ENCODE measurements at regions not wholly inside any gene's neighbourhood (a gene's known extent, or its start where the extent isn't known, plus 50 kb on each side); places are given as distances from the start of the nearest gene placed in this dataset.
A peak's percentile ranks its signal among the peaks of the same experiment; 100 is the strongest.

DNA sequence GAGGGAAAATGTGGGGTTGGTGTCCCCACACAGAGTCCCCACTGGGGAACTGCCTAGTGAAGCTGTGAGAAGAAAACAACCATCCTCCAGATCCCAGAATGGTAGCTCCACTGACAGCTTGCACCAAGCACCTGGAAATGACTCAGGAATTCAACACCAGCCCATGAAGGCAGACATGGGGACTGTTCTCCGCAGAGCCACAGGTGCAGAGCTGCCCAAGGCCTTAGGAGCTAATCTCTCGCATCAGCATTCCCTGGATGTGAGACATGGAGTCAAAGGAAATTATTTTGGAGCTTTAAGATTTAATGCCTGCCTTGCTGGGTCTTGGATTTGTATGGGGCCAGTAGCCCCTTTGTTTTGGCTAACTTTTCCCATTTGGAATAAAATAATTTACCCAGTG is 367.9 kb downstream of the FAM133A start:
- DNase-seq (ENCODE audit: low spot score) = no peak

DNA sequence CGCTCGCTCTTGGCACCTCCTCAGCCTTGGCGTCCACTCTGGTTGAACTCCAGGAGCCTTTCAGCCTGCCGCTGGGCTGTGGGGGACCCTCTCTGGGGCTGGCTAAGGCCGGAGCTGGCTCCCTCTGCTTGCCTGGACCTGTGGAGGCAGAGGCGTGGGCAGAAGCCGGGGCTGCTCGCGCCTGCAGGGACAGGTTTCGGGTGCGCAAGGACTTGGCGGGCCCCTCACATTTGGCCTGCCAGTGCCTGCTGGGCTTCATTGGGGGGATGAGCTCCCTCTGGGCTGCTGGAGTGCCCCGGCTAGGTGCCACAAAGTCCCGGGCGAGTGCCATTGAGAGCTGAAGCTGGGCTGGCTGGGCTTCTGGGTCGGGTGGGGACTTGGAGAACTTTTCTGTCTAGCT is 371.7 kb downstream of the FAM133A start:
- no peak for DNase-seq (ENCODE audit: low spot score)

DNA sequence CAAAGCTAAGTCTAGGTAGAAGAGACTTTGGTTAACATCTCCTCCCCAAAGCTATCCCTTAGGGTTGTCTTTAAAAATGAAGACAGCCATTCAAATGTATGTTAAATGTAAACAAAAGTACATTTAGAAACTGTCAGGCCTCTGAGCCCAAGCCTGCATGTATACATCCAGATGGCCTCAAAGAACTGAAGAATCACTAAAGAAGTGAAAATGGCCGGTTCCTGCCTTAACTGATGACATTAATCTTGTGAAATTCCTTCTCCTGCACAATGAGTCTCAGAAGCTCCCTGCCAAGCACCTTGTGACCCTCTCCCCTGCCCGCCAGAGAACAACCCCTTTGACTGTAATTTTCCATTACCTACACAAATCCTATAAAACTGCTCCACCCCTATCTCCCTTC is 377.9 kb downstream of the FAM133A start:
- no peak for DNase-seq (ENCODE audit: low spot score)

DNA sequence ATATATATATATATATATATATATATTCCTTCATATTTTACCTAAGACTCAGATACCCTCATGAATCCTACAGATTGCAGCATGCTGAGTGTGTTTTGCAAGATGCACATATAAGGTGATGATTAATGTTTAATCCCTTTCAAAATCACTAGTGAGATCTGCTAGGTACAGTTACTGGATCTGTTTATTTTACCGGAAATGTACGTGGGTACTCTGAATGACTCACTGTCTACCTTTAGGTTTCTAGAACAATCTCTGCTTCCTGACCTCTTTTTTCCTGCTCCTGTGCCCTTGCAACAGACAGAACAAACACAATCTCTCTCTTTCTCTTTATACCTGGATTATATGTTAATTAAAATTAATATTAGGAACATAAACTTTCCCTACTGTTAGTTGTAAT is 379.6 kb downstream of the FAM133A start:
- DNase-seq (ENCODE audit: low spot score) = no peak

- no peak for DNase-seq (ENCODE audit: low spot score)
Measured at GRCh38 chrX:94057385-94057784, 383.4 kb downstream of the FAM133A start.

GRCh38 chrX:94058728-94059382 is 384.8 kb downstream of the FAM133A start:
- DNase-seq (ENCODE audit: low spot score) = peak; percentile 16

DNA sequence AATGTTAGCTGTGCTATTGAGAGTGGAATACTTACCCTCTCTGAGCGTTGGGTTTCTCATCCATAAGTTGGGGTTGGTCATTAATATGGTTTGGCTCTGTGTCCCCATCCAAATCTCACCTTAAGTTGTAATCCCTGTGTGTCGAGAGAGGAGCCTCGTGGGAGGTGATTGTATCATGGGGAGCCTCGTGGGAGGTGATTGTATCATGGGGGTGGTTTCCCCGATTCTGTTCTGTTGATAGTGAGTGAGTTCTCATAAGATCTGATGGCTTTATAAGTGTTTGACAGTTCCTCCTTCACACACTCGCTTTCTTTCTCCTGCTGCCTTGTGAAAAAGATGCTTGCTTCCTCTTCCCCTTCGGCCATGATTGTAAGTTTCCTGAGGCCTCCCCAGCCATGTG is 391.1 kb downstream of the FAM133A start:
- DNase-seq (ENCODE audit: low spot score) = no peak

GRCh38 chrX:94089149-94089548 is 415.1 kb downstream of the FAM133A start:
- no peak for DNase-seq (ENCODE audit: low spot score)

DNA sequence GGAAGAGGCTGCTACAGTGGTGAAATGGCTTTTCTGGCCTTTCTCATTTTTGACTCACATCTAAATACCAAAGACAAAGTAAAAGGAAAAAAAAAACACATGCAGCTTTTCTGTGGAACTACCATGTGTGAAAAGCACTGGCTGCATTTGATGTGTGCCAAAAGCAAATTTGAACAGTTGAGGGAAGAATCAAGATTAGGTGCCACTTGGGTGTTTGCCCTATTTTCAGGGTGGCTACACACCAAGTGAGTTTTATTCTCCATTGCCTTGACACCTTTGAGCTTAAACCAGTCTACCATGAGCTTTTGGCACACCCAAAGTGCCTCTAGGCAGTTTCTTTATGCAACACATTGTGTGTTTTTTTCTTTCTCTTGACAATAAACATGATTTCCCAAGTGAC is 423.9 kb downstream of the FAM133A start:
- no peak for DNase-seq (ENCODE audit: low spot score)

GRCh38 chrX:94107981-94108380 is 434.0 kb downstream of the FAM133A start:
- DNase-seq (ENCODE audit: low spot score) = no peak

DNA sequence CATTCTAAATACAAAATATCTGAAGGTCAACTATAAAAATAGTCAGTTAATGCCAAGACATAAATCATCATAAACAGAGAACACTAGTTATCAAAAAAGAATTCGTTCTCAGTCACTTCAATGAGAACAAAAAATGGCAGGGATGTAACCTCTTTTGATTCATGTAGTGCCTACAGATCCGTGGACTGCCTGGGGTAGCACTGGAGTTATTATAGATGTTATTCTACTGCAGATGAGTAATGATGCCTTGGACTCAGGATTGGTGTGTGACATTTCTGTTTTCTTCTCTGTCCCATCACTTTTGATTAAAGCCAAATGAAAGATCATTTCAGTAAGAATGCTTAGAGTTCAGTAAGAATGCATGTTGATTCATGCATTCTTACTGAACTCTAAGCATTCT is 440.4 kb downstream of the FAM133A start:
- DNase-seq (ENCODE audit: low spot score) = no peak

- DNase-seq (ENCODE audit: low spot score) = no peak
Measured at GRCh38 chrX:94121799-94122198, 447.8 kb downstream of the FAM133A start.

GRCh38 chrX:94123062-94123461 is 449.1 kb downstream of the FAM133A start:
- DNase-seq (ENCODE audit: low spot score) = no peak

- DNase-seq (ENCODE audit: low spot score) = no peak
Measured at GRCh38 chrX:94162971-94163370, 489.0 kb downstream of the FAM133A start.

DNA sequence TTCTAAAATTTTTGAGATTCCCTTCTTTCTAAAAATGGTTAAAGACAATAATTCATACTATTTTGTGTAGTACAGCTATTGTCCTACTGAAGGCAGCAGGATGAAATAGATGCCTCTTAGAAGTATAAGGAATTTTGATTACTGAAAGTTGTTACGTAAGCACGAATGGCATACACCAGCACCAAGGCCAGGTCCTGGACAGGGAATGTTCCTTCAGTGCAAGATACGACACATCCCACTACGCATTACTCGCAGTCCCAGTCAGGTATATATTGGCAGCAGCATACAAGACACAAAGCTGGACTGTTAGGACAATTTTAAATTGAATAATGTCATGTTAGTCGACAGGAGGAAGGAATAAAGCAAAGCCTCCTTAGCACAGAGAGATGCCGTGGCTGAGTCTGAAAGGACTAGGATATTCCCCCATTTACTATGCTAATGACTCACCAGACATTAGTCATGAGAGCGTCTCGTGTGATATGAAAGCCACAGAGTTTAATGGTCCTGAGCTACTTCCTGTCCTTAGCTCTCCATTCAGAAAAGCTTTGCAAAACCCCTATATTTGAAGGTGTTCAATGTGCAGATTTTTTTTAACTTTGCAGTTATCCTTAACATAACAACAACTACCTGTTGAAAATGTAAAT is 504.3 kb downstream of the FAM133A start:
- DNase-seq (ENCODE audit: low spot score) = no peak

- DNase-seq (ENCODE audit: low spot score) = no peak
Measured at GRCh38 chrX:94204524-94204923, 530.5 kb downstream of the FAM133A start.

GRCh38 chrX:94216738-94217137 is 542.7 kb downstream of the FAM133A start:
- DNase-seq (ENCODE audit: low spot score) = no peak

DNA sequence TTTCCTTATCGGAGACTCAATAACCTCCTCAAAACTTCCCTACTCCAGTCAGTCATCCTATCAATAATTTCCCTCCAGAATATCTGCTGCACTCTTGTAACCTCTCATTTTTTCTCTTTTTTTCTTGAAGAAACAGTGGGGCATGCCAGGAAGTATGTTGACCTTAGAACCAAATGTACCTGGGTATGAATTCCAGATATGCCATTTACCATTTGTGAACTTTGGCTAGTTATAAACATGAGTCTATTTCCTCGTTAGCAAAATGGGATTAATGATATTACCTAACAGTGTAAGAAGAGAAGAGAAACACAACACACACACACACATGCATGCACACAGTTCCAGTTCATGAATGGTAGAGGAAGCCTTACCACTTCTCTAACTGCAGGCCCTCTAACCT is 578.2 kb downstream of the FAM133A start:
- DNase-seq (ENCODE audit: low spot score) = no peak

DNA sequence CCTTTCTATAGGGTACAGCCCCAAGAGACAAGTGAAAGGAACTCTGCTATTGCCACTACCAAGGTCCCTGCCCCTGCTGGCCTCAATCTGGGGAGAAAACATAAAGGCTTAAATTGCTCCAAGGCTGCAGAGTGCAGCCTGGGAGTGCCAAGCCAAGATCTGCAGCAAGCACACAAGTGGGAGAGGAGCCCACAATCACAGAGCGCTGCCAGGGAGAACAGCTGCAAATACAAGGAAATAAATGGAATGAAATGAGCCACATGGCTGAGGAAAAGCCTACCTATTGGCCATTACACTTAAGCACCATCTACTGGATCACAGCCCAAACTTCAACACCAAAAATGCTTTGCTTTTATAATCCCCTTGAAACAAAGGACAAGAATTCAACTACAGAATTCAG is 582.4 kb downstream of the FAM133A start:
- DNase-seq (ENCODE audit: low spot score) = no peak

GRCh38 chrX:94265323-94265722 is 591.3 kb downstream of the FAM133A start:
- DNase-seq (ENCODE audit: low spot score) = no peak

DNA sequence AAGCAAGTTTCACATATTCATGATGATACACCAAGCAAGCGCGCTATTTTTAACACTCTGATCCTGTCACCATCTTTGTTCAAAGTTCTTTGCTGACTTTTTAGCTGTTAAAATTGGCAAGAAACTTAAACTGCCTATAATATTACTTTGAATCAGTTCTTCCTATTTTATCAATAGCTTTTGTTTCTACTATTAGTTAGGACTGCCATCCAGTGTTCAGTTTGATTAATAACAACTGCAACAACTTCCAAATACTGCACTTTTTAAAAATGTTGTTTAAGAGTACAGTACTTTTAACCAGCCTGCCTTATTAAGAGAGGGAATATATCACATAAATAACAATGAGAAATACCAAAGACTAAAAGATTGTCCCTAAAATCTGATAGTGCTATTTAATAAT is 614.3 kb downstream of the FAM133A start:
- DNase-seq (ENCODE audit: low spot score) = no peak

- no peak for DNase-seq (ENCODE audit: low spot score)
Measured at GRCh38 chrX:94288972-94289371, 615.0 kb downstream of the FAM133A start.

DNA sequence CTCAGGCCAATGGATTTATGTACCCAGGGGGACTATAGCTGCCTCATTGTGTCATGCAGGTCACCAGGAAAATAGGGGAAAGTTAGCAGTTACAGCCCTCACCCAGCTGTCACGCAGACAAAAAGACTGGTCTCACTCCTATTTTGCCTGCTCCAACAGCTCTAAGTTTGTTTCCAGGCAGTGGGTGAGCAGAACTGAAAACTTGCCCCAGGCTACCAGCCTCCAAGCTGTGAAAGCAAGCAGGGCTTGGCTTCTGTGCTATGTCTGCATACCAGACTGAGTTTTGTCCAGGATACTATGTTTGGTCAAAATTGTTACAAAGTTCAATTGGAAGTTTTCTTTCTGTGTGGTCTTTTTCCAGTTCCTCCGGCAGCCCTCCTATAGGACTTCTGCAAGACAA is 628.4 kb downstream of the FAM133A start:
- DNase-seq (ENCODE audit: low spot score) = no peak

DNA sequence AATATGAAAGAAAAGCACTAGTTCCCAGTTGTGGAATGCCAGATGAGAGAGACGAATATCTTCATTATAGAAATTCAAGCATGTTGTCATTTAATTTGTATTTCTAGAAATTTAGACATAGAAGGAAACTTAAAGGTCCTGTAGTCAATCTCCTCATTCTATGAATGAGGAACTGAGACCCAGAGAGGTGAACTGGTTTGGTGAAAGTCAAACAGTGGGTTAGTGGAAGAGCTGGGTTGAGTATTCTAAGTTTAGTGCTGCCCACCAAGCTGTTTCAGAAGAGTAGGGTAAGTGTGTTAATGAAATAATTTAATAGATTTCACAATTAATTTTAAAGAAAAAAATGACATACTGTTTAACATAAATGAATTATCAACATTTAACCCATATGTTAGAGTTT is 655.2 kb downstream of the FAM133A start:
- DNase-seq (ENCODE audit: low spot score) = no peak
